Hepatocyte (in vitro differentiated cells): ENCODE measurements at regions not wholly inside any gene's neighbourhood (a gene's known extent, or its start where the extent isn't known, plus 50 kb on each side); places are given as distances from the start of the nearest gene placed in this dataset.

Source experiments
- DNase-seq: peaks from one replicate; pipeline ENCODE4 v3.0.0-alpha.2; 2016; ENCODE audit warnings: low spot score
- H2AFZ ChIP-seq: fragments of 200-600 bp; sonication (generic); 2 replicates; pipeline ENCODE4 v1.6.0; 2016; ENCODE audit warnings: antibody characterized with exemption, mild to moderate bottlenecking
- H3K27ac ChIP-seq: fragments of 200-600 bp; sonication (generic); 2 replicates; pipeline ENCODE4 v1.5.1; 2016; ENCODE audit warnings: mild to moderate bottlenecking
- H3K27me3 ChIP-seq: fragments of 200-600 bp; sonication (generic); 2 replicates; pipeline ENCODE4 v1.6.1; 2016
- H3K36me3 ChIP-seq: fragments of 200-600 bp; sonication (generic); replicated peaks from 2 replicates; pipeline ENCODE4 v1.5.1; 2016; ENCODE audit warnings: low read depth; ENCODE audit not compliant: insufficient read depth
- H3K4me1 ChIP-seq: fragments of 200-600 bp; sonication (generic); 2 replicates; pipeline ENCODE4 v1.5.1; 2016; ENCODE audit warnings: mild to moderate bottlenecking, moderate library complexity; ENCODE audit not compliant: insufficient read depth
- H3K4me2 ChIP-seq: fragments of 200-600 bp; sonication (generic); 2 replicates; pipeline ENCODE4 v1.6.0; 2016
- H3K4me3 ChIP-seq: fragments of 200-600 bp; sonication (generic); 2 replicates; pipeline ENCODE4 v1.5.1; 2016; ENCODE audit warnings: mild to moderate bottlenecking
- H3K79me2 ChIP-seq: fragments of 200-600 bp; sonication (generic); 2 replicates; pipeline ENCODE4 v1.6.0; 2017; ENCODE audit warnings: mild to moderate bottlenecking
- H3K9me2 ChIP-seq: fragments of 200-600 bp; sonication (generic); replicated peaks from 2 replicates; pipeline ENCODE4 v1.6.0; 2017; ENCODE audit warnings: mild to moderate bottlenecking; ENCODE audit not compliant: insufficient read depth
- H3K9me3 ChIP-seq: fragments of 200-600 bp; sonication (generic); 2 replicates; pipeline ENCODE4 v1.5.1; 2016; ENCODE audit warnings: low read depth, mild to moderate bottlenecking
- H4K20me1 ChIP-seq: fragments of 200-600 bp; sonication (generic); 2 replicates; pipeline ENCODE4 v1.6.0; 2016; ENCODE audit warnings: mild to moderate bottlenecking; ENCODE audit not compliant: insufficient read depth, poor library complexity, severe bottlenecking
- CTCF ChIP-seq: fragments of 200-600 bp; sonication (generic); IDR thresholded peaks from 2 replicates; pipeline ENCODE4 v1.5.1; 2016; ENCODE audit warnings: antibody characterized with exemption, mild to moderate bottlenecking; ENCODE audit not compliant: poor library complexity
- EZH2 ChIP-seq: fragments of 200-600 bp; sonication (generic); IDR thresholded peaks from 2 replicates; pipeline ENCODE4 v1.6.1; 2016; ENCODE audit warnings: antibody characterized with exemption, mild to moderate bottlenecking, borderline replicate concordance
- EZH2phosphoT487 ChIP-seq: fragments of 200-600 bp; sonication (generic); IDR thresholded peaks from one replicate; pipeline ENCODE4 v1.6.1; 2018; ENCODE audit warnings: antibody characterized with exemption, mild to moderate bottlenecking, low read depth, moderate library complexity; ENCODE audit not compliant: unreplicated experiment, severe bottlenecking
- WGBS: methylation state at CpG from one replicate; pipeline ENCODE4 v1.1.6; 2016; ENCODE audit warnings: low lambda C conversion rate; ENCODE audit errors: missing lambda C conversion rate; 5-methylcytosine and 5-hydroxymethylcytosine counted together

- TF ChIP-seq EZH2phosphoT487 (no peak), EZH2 (no peak), CTCF (no peak)
- Histone ChIP-seq H3K79me2 (no peaks in the 10 kb centered on the region), H2AFZ (no peak overlapping the region), H3K9me3 (no peaks in the 10 kb centered on the region), H3K36me3 (no peaks in the 10 kb centered on the region), H3K27me3 (no peaks in the 10 kb centered on the region), H3K27ac (no peak overlapping the region), H4K20me1 (no peaks in the 10 kb centered on the region), H3K9me2 (no peaks in the 10 kb centered on the region), H3K4me1 (no peaks in the 10 kb centered on the region), H3K4me3 (no peak overlapping the region), H3K4me2 (no peak overlapping the region)
- no peak for DNase-seq
These were observed 266.0 kb upstream of the BTBD3 start for GRCh38 chr20:11651647-11652046.

- Histone ChIP-seq H3K36me3 (no peaks in the 10 kb centered on the region), H3K4me3 (no peak overlapping the region), H3K9me2 (no peaks in the 10 kb centered on the region), H3K27me3 (no peaks in the 10 kb centered on the region), H4K20me1 (no peaks in the 10 kb centered on the region), H3K79me2 (no peaks in the 10 kb centered on the region), H3K4me2 (no peak overlapping the region), H2AFZ (no peak overlapping the region), H3K4me1 (no peaks in the 10 kb centered on the region), H3K27ac (no peak overlapping the region), H3K9me3 (no peaks in the 10 kb centered on the region)
- WGBS = 62% methylated on average over 3 of the region's 3 CpGs
- TF ChIP-seq EZH2phosphoT487 = no peak
- TF ChIP-seq EZH2 = no peak
- no peak for TF ChIP-seq CTCF
- DNase-seq = no peak
These were observed 265.6 kb upstream of the BTBD3 start for GRCh38 chr20:11652128-11652527.

- no peak for DNase-seq
- Histone ChIP-seq H3K4me2 (no peak overlapping the region), H2AFZ (no peak overlapping the region), H3K36me3 (no peaks in the 10 kb centered on the region), H3K79me2 (no peaks in the 10 kb centered on the region), H3K9me3 (no peaks in the 10 kb centered on the region), H3K4me1 (no peaks in the 10 kb centered on the region), H4K20me1 (no peaks in the 10 kb centered on the region), H3K27ac (no peak overlapping the region), H3K9me2 (no peaks in the 10 kb centered on the region), H3K4me3 (no peak overlapping the region), H3K27me3 (no peaks in the 10 kb centered on the region)
- no peak for TF ChIP-seq CTCF
- no peak for TF ChIP-seq EZH2phosphoT487
- no peak for TF ChIP-seq EZH2
- 93% methylated on average over 1 of the region's 1 CpG for WGBS
These were observed 262.9 kb upstream of the BTBD3 start for GRCh38 chr20:11654766-11655165.

DNA sequence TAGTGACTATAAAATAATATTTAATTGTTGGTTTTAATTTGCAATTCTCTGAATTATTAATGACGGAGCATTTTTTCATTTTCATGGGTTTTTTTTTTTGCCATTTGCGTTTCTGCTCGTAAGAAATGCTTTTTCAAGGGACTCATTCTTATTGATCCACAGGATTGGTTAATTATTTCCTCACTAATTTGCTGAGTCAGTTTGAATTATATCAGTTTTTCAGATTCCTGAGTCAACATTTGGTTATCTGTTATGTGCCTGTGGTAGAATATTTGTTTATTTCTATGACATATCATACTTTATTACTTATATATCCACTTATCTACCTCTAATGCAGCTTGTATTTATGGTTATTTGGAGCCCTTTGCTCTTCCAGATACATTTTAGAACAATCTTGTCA lies 257.0 kb upstream of the BTBD3 start:
- TF ChIP-seq CTCF = no peak
- TF ChIP-seq EZH2phosphoT487 = no peak
- no peak for TF ChIP-seq EZH2
- H3K4me3 ChIP-seq = no peak overlapping the region
- H3K9me3 ChIP-seq = no peaks in the 10 kb centered on the region
- H3K4me2 ChIP-seq = no peak overlapping the region
- H3K36me3 ChIP-seq = no peaks in the 10 kb centered on the region
- H3K27me3 ChIP-seq = peaks cover 2% of the 10 kb centered on the region
- H2AFZ ChIP-seq = no peak overlapping the region
- H3K27ac ChIP-seq = no peak overlapping the region
- H3K4me1 ChIP-seq = no peaks in the 10 kb centered on the region
- no peaks in the 10 kb centered on the region for H3K79me2 ChIP-seq
- no peaks in the 10 kb centered on the region for H3K9me2 ChIP-seq
- WGBS = 85% methylated on average over 3 of the region's 3 CpGs
- no peaks in the 10 kb centered on the region for H4K20me1 ChIP-seq
- no peak for DNase-seq
